Activated CD4-positive, alpha-beta T cell treated with anti-CD3 and anti-CD28 coated beads, Interleukin-2, amount 10 ng/mL, durations not matched to agents 7 days and 5 days (primary cell): ENCODE measurements at regions not wholly inside any gene's neighbourhood (a gene's known extent, or its start where the extent isn't known, plus 50 kb on each side); places are given as distances from the start of the nearest gene placed in this dataset.
"Not testable (repeated sequence)": the region's sequence is repeated elsewhere in the genome, so short reads cannot be mapped to it uniquely, and the experiment has no call there.

Source experiments
- CTCF ChIA-PET: fragments of 350-600 bp; sonication (Branson Sonifier 250); formaldehyde crosslinking; loops from one replicate; lab custom pipeline; 2021; ENCODE audit warnings: antibody characterized with exemption; lab: Charles Lee
- POLR2A ChIA-PET: fragments of 350-600 bp; sonication (Branson Sonifier 250); formaldehyde crosslinking; loops from one replicate; lab custom pipeline; 2021; ENCODE audit warnings: antibody characterized with exemption; lab: Charles Lee
- DNase-seq: peaks from one replicate; pipeline ENCODE4 v3.0.0-alpha.2; 2020
- H3K27ac Mint-ChIP-seq: one replicate; pipeline ENCODE4 v1.8.0; 2021; ENCODE audit warnings: mild to moderate bottlenecking, moderate library complexity, mixed read lengths
- H3K27me3 Mint-ChIP-seq: one replicate; pipeline ENCODE4 v1.8.0; 2021; ENCODE audit warnings: mixed read lengths
- H3K36me3 Mint-ChIP-seq: one replicate; pipeline ENCODE4 v1.8.0; 2021; ENCODE audit warnings: low read depth, mixed read lengths
- H3K4me1 Mint-ChIP-seq: one replicate; pipeline ENCODE4 v1.8.0; 2021; ENCODE audit warnings: mixed read lengths
- H3K4me3 Mint-ChIP-seq: one replicate; pipeline ENCODE4 v1.8.0; 2021; ENCODE audit warnings: mild to moderate bottlenecking, moderate library complexity, mixed read lengths
- H3K9me3 Mint-ChIP-seq: one replicate; pipeline ENCODE4 v1.8.0; 2021; ENCODE audit warnings: mixed read lengths

GRCh38 chr6:144500892-144501291, 215.8 kb downstream of the UTRN start:
- ChIA-PET CTCF (no interaction called here), POLR2A (no interaction called here)
- Mint-ChIP-seq H3K4me1 (peaks cover 18% of the 10 kb centered on the region), H3K4me3 (no peak overlapping the region), H3K36me3 (peaks cover 77% of the 10 kb centered on the region), H3K27me3 (no peaks in the 10 kb centered on the region), H3K27ac (peak overlapping the region; percentile 15), H3K9me3 (peaks cover 27% of the 10 kb centered on the region)
- DNase-seq: no peak

- H3K4me3 Mint-ChIP-seq, POLR2A ChIA-PET, H3K27me3 Mint-ChIP-seq, DNase-seq, H3K4me1 Mint-ChIP-seq, H3K27ac Mint-ChIP-seq: not testable (repeated sequence)
- peaks cover 31% of the 10 kb centered on the region for H3K9me3 Mint-ChIP-seq
- peaks cover 73% of the 10 kb centered on the region for H3K36me3 Mint-ChIP-seq
- CTCF ChIA-PET: interaction anchor here (0.7 to 1.2 kb wide), 3 partner anchors 13 to 324 kb away, joined by 3 to 4 read pairs (median 3); no protein-coding TSS in a partner anchor
Measured at GRCh38 chr6:144505214-144505613, 220.1 kb downstream of the UTRN start.

- H3K4me3 Mint-ChIP-seq, POLR2A ChIA-PET, H3K27me3 Mint-ChIP-seq, H3K27ac Mint-ChIP-seq, DNase-seq, H3K4me1 Mint-ChIP-seq: not testable (repeated sequence)
- CTCF ChIA-PET: interaction anchor here (0.7 to 1.2 kb wide), 2 partner anchors 13 to 325 kb away, joined by 3 read pairs; no protein-coding TSS in a partner anchor
- peaks cover 31% of the 10 kb centered on the region for H3K9me3 Mint-ChIP-seq
- peaks cover 68% of the 10 kb centered on the region for H3K36me3 Mint-ChIP-seq
Measured at GRCh38 chr6:144506051-144506450, 220.9 kb downstream of the UTRN start.

GRCh38 chr6:144507772-144508312, 222.7 kb downstream of the UTRN start:
- H3K9me3 Mint-ChIP-seq: peaks cover 26% of the 10 kb centered on the region
- H3K27ac Mint-ChIP-seq, H3K27me3 Mint-ChIP-seq, H3K4me3 Mint-ChIP-seq, POLR2A ChIA-PET, DNase-seq, H3K4me1 Mint-ChIP-seq: not testable (repeated sequence)
- peaks cover 61% of the 10 kb centered on the region for H3K36me3 Mint-ChIP-seq
- CTCF ChIA-PET: interaction anchor here (1.0 to 1.2 kb wide), 2 partner anchors 14 to 43 kb away, joined by 3 read pairs; no protein-coding TSS in a partner anchor

GRCh38 chr6:144510859-144511258, 225.7 kb downstream of the UTRN start:
- H3K27me3 Mint-ChIP-seq: no peaks in the 10 kb centered on the region
- H3K4me3 Mint-ChIP-seq: no peak overlapping the region
- no peaks in the 10 kb centered on the region for H3K4me1 Mint-ChIP-seq
- peaks cover 4% of the 10 kb centered on the region for H3K9me3 Mint-ChIP-seq
- H3K27ac Mint-ChIP-seq: no peak overlapping the region
- DNase-seq: no peak
- POLR2A ChIA-PET: no interaction called here
- peaks cover 48% of the 10 kb centered on the region for H3K36me3 Mint-ChIP-seq
- CTCF ChIA-PET: interaction anchor here (1.5 kb wide), 1 partner anchor 18 kb away, joined by 3 read pairs; no protein-coding TSS in a partner anchor

- Mint-ChIP-seq H3K27me3 (no peaks in the 10 kb centered on the region), H3K27ac (no peak overlapping the region), H3K9me3 (no peaks in the 10 kb centered on the region), H3K4me1 (peaks cover 3% of the 10 kb centered on the region), H3K36me3 (peaks cover 52% of the 10 kb centered on the region), H3K4me3 (no peak overlapping the region)
- ChIA-PET POLR2A (no interaction called here), CTCF (no interaction called here)
- DNase-seq: no peak
Measured at GRCh38 chr6:144515761-144516160, 230.6 kb downstream of the UTRN start.

- H3K4me1 Mint-ChIP-seq: peaks cover 3% of the 10 kb centered on the region
- H3K9me3 Mint-ChIP-seq: no peaks in the 10 kb centered on the region
- CTCF ChIA-PET: interaction anchor here (1.3 kb wide), 1 partner anchor 14 kb away, joined by 3 read pairs; no protein-coding TSS in a partner anchor
- no peak overlapping the region for H3K27ac Mint-ChIP-seq
- H3K4me3 Mint-ChIP-seq: no peak overlapping the region
- peaks cover 55% of the 10 kb centered on the region for H3K36me3 Mint-ChIP-seq
- POLR2A ChIA-PET: no interaction called here
- DNase-seq: no peak
- no peaks in the 10 kb centered on the region for H3K27me3 Mint-ChIP-seq
Measured at GRCh38 chr6:144519426-144519825, 234.3 kb downstream of the UTRN start.

- peaks cover 77% of the 10 kb centered on the region for H3K36me3 Mint-ChIP-seq
- no peak for DNase-seq
- ChIA-PET CTCF (interaction anchor here (1.3 kb wide), 1 partner anchor 19 kb away, joined by 3 read pairs; no protein-coding TSS in a partner anchor), POLR2A (no interaction called here)
- no peaks in the 10 kb centered on the region for H3K27me3 Mint-ChIP-seq
- no peak overlapping the region for H3K4me3 Mint-ChIP-seq
- H3K27ac Mint-ChIP-seq: no peak overlapping the region
- peaks cover 4% of the 10 kb centered on the region for H3K9me3 Mint-ChIP-seq
- H3K4me1 Mint-ChIP-seq: peaks cover 6% of the 10 kb centered on the region
Measured at GRCh38 chr6:144528743-144529425, 243.7 kb downstream of the UTRN start.

- Mint-ChIP-seq H3K36me3 (peaks cover 74% of the 10 kb centered on the region), H3K9me3 (peaks cover 4% of the 10 kb centered on the region), H3K4me1 (peaks cover 6% of the 10 kb centered on the region), H3K4me3 (no peak overlapping the region), H3K27me3 (no peaks in the 10 kb centered on the region), H3K27ac (no peak overlapping the region)
- ChIA-PET CTCF (no interaction called here), POLR2A (no interaction called here)
- DNase-seq: no peak
Measured at GRCh38 chr6:144530118-144530517, 245.0 kb downstream of the UTRN start.

GRCh38 chr6:144532238-144532637, 247.1 kb downstream of the UTRN start:
- POLR2A ChIA-PET, H3K4me3 Mint-ChIP-seq, H3K27ac Mint-ChIP-seq, H3K27me3 Mint-ChIP-seq, H3K9me3 Mint-ChIP-seq, DNase-seq, H3K4me1 Mint-ChIP-seq, CTCF ChIA-PET: not testable (repeated sequence)
- peaks cover 58% of the 10 kb centered on the region for H3K36me3 Mint-ChIP-seq

- DNase-seq: no peak
- ChIA-PET CTCF (interaction anchor here (0.6 kb wide), 1 partner anchor 16 kb away, joined by 3 read pairs; no protein-coding TSS in a partner anchor), POLR2A (no interaction called here)
- Mint-ChIP-seq H3K27me3 (no peaks in the 10 kb centered on the region), H3K4me3 (no peak overlapping the region), H3K27ac (no peak overlapping the region), H3K4me1 (no peaks in the 10 kb centered on the region), H3K9me3 (peaks cover 4% of the 10 kb centered on the region), H3K36me3 (peaks cover 52% of the 10 kb centered on the region)
Measured at GRCh38 chr6:144534180-144534579, 249.0 kb downstream of the UTRN start.

GRCh38 chr6:144535630-144536029, 250.5 kb downstream of the UTRN start:
- CTCF ChIA-PET: no interaction called here
- Mint-ChIP-seq H3K4me3 (no peak overlapping the region), H3K27ac (no peak overlapping the region), H3K36me3 (peaks cover 52% of the 10 kb centered on the region), H3K4me1 (no peaks in the 10 kb centered on the region), H3K27me3 (no peaks in the 10 kb centered on the region), H3K9me3 (peaks cover 2% of the 10 kb centered on the region)
- no peak for DNase-seq
- POLR2A ChIA-PET: no interaction called here

GRCh38 chr6:144536079-144536478, 250.9 kb downstream of the UTRN start:
- Mint-ChIP-seq H3K4me1 (no peaks in the 10 kb centered on the region), H3K9me3 (no peaks in the 10 kb centered on the region), H3K27me3 (no peaks in the 10 kb centered on the region), H3K36me3 (peaks cover 52% of the 10 kb centered on the region), H3K4me3 (no peak overlapping the region), H3K27ac (no peak overlapping the region)
- ChIA-PET POLR2A (no interaction called here), CTCF (no interaction called here)
- DNase-seq: no peak
